ENCODE measurements at regions not wholly inside any gene's neighbourhood (a gene's known extent, or its start where the extent isn't known, plus 50 kb on each side); places are given as distances from the start of the nearest gene placed in this dataset.
A peak's percentile ranks its signal among the peaks of the same experiment; 100 is the strongest.
"Not testable (repeated sequence)": the region's sequence is repeated elsewhere in the genome, so short reads cannot be mapped to it uniquely, and the experiment has no call there.

- DNase-seq (ENCODE audit: low read depth in 2 of 3, low spot score in 2 of 3): no peak
Measured at GRCh38 chr5:106854922-106855321, 815.8 kb downstream of the EFNA5 start.

GRCh38 chr5:106854105-106854687 lies 816.5 kb downstream of the EFNA5 start:
- no peak for DNase-seq (ENCODE audit: low read depth in 2 of 3, low spot score in 2 of 3)

GRCh38 chr5:106853266-106853665 lies 817.5 kb downstream of the EFNA5 start:
- DNase-seq (ENCODE audit: low read depth in 2 of 3, low spot score in 2 of 3): no peak

GRCh38 chr5:106849266-106849665 lies 821.5 kb downstream of the EFNA5 start:
- no peak for DNase-seq (ENCODE audit: low read depth in 2 of 3, low spot score in 2 of 3)

GRCh38 chr5:106843812-106844416 lies 826.8 kb downstream of the EFNA5 start:
- DNase-seq (ENCODE audit: low read depth in 2 of 3, low spot score in 2 of 3): peak in 2 of 3 donors; percentile 2 to 7

GRCh38 chr5:106833517-106833916 lies 837.2 kb downstream of the EFNA5 start:
- DNase-seq (ENCODE audit: low read depth in 2 of 3, low spot score in 2 of 3): no peak

GRCh38 chr5:106827061-106827460 lies 843.7 kb downstream of the EFNA5 start:
- DNase-seq (ENCODE audit: low read depth in 2 of 3, low spot score in 2 of 3): no peak

- no peak for DNase-seq (ENCODE audit: low read depth in 2 of 3, low spot score in 2 of 3)
Measured at GRCh38 chr5:106825374-106825773, 845.4 kb downstream of the EFNA5 start.

- no peak for DNase-seq (ENCODE audit: low read depth in 2 of 3, low spot score in 2 of 3)
Measured at GRCh38 chr5:106822851-106823250, 847.9 kb downstream of the EFNA5 start.

GRCh38 chr5:106818552-106818951 lies 852.2 kb downstream of the EFNA5 start:
- DNase-seq (ENCODE audit: low read depth in 2 of 3, low spot score in 2 of 3): no peak

- DNase-seq (ENCODE audit: low read depth in 2 of 3, low spot score in 2 of 3): no peak
Measured at GRCh38 chr5:106814961-106815360, 855.8 kb downstream of the EFNA5 start.

- peak in 1 of 3 donors; percentile 6 for DNase-seq (ENCODE audit: low read depth in 2 of 3, low spot score in 2 of 3)
Measured at GRCh38 chr5:106801554-106801953, 869.2 kb downstream of the EFNA5 start.

GRCh38 chr5:106797996-106798395 lies 872.7 kb downstream of the EFNA5 start:
- DNase-seq (ENCODE audit: low read depth in 2 of 3, low spot score in 2 of 3): no peak

- no peak for DNase-seq (ENCODE audit: low read depth in 2 of 3, low spot score in 2 of 3)
Measured at GRCh38 chr5:106796081-106796480, 874.7 kb downstream of the EFNA5 start.

GRCh38 chr5:106784846-106785245 lies 885.9 kb downstream of the EFNA5 start:
- no peak for DNase-seq (ENCODE audit: low read depth in 2 of 3, low spot score in 2 of 3)

GRCh38 chr5:106780355-106780754 lies 890.4 kb downstream of the EFNA5 start:
- no peak for DNase-seq (ENCODE audit: low read depth in 2 of 3, low spot score in 2 of 3)

GRCh38 chr5:106776515-106776914 lies 894.2 kb downstream of the EFNA5 start:
- not testable (repeated sequence) for DNase-seq (ENCODE audit: low read depth in 2 of 3, low spot score in 2 of 3)

GRCh38 chr5:106768392-106768791 lies 902.3 kb downstream of the EFNA5 start:
- DNase-seq (ENCODE audit: low read depth in 2 of 3, low spot score in 2 of 3): no peak

- no peak for DNase-seq (ENCODE audit: low read depth in 2 of 3, low spot score in 2 of 3)
Measured at GRCh38 chr5:106766916-106767315, 903.8 kb downstream of the EFNA5 start.

GRCh38 chr5:106759581-106759980 lies 911.2 kb downstream of the EFNA5 start:
- peak in 1 of 3 donors; percentile 28 for DNase-seq (ENCODE audit: low read depth in 2 of 3, low spot score in 2 of 3)

GRCh38 chr5:106759152-106759551 lies 911.6 kb downstream of the EFNA5 start:
- no peak for DNase-seq (ENCODE audit: low read depth in 2 of 3, low spot score in 2 of 3)

- no peak for DNase-seq (ENCODE audit: low read depth in 2 of 3, low spot score in 2 of 3)
Measured at GRCh38 chr5:106757672-106758071, 913.1 kb downstream of the EFNA5 start.

- DNase-seq (ENCODE audit: low read depth in 2 of 3, low spot score in 2 of 3): no peak
Measured at GRCh38 chr5:106755789-106756188, 914.9 kb downstream of the EFNA5 start.

Data from hematopoietic multipotent progenitor cell (in vitro differentiated cells).